Umbilical cord (tissue), 1 donor: ENCODE measurements at regions not wholly inside any gene's neighbourhood (a gene's known extent, or its start where the extent isn't known, plus 50 kb on each side); places are given as distances from the start of the nearest gene placed in this dataset.

Experiments
- DNase-seq: peaks from one replicate; pipeline ENCODE4 v3.0.0-alpha.2; 2015; ENCODE audit warnings: low spot score

- DNase-seq: no peak
Measured at GRCh38 chr10:56871160-56871668, 510.2 kb upstream of the ZWINT start.

DNA sequence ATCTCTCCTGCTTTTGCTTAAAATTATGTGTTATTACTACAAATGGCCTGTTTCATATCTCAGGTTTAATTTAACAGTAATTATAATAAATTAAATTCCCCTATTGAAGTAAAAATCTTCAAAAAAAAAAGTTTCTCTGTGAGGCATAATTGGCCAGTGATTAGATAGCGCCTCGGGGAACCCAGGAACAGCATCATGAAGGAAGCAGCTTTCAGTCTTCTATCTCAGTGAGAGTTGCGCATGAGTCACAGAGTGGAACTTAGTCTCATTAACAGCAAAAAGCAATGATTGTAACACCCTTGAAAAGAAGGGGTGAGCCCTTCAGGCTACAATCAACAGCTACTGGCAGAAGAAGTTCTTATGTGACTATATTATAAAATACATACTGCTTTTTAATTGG lies 506.2 kb upstream of the ZWINT start:
- DNase-seq: no peak

- DNase-seq: no peak
Measured at GRCh38 chr10:56856569-56856968, 495.5 kb upstream of the ZWINT start.

GRCh38 chr10:56844978-56845529 lies 484.0 kb upstream of the ZWINT start:
- no peak for DNase-seq

DNA sequence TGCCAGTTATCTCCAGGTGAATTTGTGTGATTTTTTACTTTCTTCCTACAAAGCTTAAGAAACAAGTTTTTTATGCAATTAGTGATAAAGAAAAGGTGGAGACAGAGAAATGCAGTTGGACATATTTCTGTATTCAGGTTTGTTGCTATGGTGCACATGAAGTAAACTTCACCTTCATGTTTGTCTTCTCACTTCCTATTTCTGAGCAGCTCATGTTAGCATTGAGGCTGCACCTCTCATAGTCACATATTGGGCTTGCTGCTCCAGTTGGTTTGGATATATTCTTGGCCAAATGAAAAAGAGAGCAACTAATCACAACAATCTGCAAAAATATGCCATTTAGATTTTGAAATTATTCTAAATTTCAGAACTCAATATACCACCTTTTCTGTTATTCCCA lies 475.6 kb upstream of the ZWINT start:
- DNase-seq: no peak

- no peak for DNase-seq
Measured at GRCh38 chr10:56831681-56832080, 470.6 kb upstream of the ZWINT start.

- no peak for DNase-seq
Measured at GRCh38 chr10:56823849-56824248, 462.8 kb upstream of the ZWINT start.

GRCh38 chr10:56805022-56805421 lies 444.0 kb upstream of the ZWINT start:
- no peak for DNase-seq

- no peak for DNase-seq
Measured at GRCh38 chr10:56785292-56785691, 424.2 kb upstream of the ZWINT start.

GRCh38 chr10:56782503-56782902 lies 421.4 kb upstream of the ZWINT start:
- no peak for DNase-seq

DNA sequence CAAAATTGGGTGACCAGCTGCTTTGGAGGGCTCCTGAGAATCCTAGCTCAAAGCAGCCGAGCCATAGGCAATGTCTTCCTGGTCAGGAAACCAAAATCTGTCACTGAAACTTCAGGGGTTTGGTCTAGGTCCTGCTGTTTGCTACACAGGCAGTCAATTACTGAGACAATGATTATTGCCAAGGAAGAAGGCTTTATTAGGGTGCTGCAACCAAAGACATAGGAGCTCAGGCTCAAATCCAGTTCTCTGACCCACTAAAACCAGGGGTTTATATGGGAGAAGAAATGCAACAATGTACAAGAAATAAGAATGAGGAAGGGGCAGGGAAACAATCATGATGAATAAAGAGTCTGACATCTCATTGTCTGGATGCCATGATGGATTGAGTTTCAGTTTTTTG lies 410.3 kb upstream of the ZWINT start:
- DNase-seq: no peak

DNA sequence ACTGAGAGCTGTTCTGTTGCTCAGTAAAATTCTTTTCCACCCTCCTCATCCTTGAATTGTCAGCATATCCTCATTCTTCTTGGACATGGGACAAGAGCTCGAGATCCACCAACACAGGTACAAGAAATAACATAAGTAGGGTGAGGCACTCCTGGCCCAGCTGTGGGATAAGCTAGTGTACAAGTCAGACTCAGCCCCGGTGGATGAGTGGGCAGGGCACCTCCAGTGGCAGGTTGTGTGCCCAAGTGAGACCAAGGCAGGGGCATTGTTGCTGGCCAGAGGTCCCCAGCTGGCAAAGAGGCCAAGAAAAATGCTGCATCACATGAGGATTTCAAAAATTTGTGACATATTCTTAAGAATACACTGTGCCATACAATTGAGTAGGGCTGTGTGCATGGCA lies 402.0 kb upstream of the ZWINT start:
- DNase-seq: no peak

DNA sequence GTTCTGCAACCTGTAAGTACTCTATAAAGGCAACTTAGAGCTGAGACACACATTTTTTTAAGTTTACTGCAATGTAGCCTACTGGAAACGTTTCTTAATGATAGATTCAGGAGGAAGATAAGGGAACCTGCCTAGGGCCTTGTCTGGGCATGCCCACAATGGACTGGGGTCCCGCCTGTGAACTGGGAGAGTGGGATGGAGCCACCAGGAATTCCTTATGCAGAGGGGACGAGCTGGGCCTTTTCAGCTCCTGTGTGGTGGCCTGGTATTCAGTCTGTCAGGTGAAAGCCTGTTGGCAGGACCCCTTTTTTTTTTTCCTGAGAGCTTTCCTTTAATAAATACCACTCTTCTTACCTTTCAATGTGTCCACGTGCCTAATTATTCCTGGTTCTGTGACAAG lies 384.4 kb upstream of the ZWINT start:
- DNase-seq: no peak

- no peak for DNase-seq
Measured at GRCh38 chr10:56728349-56728748, 367.3 kb upstream of the ZWINT start.

DNA sequence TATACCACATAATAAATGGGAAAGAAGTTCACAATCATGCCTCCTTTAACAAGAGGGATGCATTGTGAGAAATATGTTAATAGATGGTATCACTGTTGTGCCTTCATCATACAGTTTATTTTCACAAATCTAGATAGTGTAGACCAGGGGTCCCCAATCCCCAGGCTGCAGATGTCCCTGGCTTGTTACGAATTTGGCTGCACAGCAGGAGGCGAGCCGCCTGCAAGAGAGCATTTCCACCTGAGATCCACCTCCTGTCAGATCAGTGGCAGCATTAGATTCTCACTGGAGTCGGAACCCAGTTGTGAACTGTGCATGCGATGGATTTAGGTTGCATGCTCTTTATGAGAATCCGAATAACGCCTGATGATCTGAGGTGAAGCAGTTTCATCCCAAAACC lies 361.9 kb upstream of the ZWINT start:
- no peak for DNase-seq

DNA sequence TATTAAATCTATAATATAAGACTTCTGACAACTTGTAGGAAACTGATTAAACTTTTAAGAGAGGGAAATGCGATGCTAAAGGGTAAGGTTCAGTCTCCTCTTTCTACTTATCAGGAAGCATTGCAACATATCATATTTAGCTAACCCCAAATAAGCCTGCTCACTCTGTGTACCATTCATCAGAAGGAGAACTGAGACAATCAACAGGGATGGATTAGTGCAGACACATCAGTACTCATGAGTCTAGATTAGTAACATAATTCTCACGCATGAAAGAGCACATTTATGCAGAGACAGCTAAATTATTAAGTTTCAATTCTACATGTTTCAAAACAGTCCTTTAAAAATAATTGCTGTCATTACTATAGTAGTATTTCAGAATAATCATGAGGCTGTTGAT lies 354.2 kb upstream of the ZWINT start:
- peak; percentile 18 for DNase-seq

GRCh38 chr10:56698506-56698905 lies 337.4 kb upstream of the ZWINT start:
- DNase-seq: no peak

- DNase-seq: no peak
Measured at GRCh38 chr10:56679578-56679977, 318.5 kb upstream of the ZWINT start.

DNA sequence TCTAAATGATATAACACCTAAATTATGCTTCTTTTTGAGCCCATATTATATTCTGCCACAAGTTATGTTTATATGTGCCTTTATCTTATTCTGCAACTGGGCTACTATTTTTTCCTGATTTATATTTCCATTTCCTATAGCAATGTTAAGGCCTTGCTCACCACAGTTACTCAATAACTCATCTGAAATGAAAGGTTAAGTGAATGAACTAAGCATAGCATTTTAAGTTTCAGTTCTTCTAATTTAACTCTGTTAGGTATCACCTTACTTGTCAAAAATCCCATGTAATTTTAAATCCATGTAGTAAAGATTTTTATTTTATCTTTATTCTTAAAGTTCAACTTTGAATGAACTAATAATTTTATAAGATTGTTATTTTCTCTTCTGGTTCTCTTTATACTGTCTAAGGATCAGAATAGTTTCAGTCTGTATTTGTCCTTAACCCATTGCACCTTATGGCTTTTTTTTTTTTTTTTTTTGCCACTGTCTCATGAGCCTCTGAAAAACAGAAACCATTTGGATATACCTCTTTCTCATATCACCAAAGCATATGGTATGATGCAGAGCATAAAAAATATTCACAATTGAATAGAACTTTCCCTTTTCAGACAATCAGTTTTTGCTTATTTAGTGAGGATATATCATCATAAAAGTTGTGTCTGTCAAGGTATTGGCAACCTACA lies 301.8 kb upstream of the ZWINT start:
- no peak for DNase-seq

GRCh38 chr10:56653289-56653688 lies 292.2 kb upstream of the ZWINT start:
- DNase-seq: no peak

DNA sequence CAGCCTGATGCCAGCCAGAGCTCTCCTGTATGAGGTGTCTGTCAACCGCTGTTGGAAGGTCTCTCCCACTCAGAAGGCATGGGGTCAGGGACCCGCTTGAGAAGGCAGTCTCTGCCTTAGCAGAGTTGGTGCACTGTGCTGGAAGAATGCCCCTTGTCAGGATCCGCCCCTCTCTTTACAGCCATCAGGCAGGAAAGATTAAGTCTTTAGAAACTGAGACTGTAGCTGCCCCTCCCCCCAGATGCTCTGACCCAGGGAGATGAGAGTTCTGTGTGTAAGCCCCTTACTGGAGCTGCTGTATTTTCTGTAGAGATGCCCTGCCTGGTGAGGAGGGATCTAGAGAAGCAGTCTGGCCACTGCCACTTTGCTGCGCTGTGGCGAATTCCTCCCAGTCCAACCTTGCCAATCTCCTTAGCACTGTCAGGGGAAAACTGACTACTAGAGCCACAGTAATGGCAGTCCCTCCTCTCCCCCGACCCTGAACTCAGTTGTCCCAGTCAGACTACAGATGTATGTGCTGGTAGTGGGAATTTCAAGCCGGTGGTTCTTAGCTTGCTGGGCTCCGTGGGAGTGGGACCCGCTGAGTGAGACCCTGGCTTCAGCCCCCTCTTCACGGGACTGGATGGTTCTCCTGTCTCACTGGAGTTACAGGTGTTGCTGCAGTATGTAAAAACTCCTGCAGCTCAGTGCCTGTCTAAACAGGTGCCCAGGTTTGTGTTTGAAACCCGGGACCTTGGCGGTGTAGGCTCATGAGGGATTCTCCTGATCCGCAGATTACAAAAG lies 285.5 kb upstream of the ZWINT start:
- DNase-seq: no peak

- DNase-seq: no peak
Measured at GRCh38 chr10:56633876-56634452, 272.9 kb upstream of the ZWINT start.

- no peak for DNase-seq
Measured at GRCh38 chr10:56632537-56632936, 271.5 kb upstream of the ZWINT start.
